Stimulated activated CD8-positive, alpha-beta memory T cell treated with anti-CD3 and anti-CD28 coated beads, Interleukin-2, amount 100 ng/mL, for 1 hour (primary cell): ENCODE measurements at regions not wholly inside any gene's neighbourhood (a gene's known extent, or its start where the extent isn't known, plus 50 kb on each side); places are given as distances from the start of the nearest gene placed in this dataset.
"Not testable (repeated sequence)": the region's sequence is repeated elsewhere in the genome, so short reads cannot be mapped to it uniquely, and the experiment has no call there.

Source experiments
- DNase-seq, 2 donors: peaks; one replicate each; pipeline ENCODE4 v3.0.0-alpha.2; 2020; ENCODE audit warnings: low read depth in 2 of 2

- DNase-seq = no peak
Observed at GRCh38 chr7:52592698-52593097, 442.7 kb upstream of the POM121L12 start.

- no peak for DNase-seq
Observed at GRCh38 chr7:52586704-52587103, 448.7 kb upstream of the POM121L12 start.

- no peak for DNase-seq
Observed at GRCh38 chr7:52584041-52584440, 451.4 kb upstream of the POM121L12 start.

- not testable (repeated sequence) for DNase-seq
Observed at GRCh38 chr7:52573141-52573540, 462.3 kb upstream of the POM121L12 start.

GRCh38 chr7:52571026-52571425 lies 464.4 kb upstream of the POM121L12 start:
- no peak for DNase-seq

- no peak for DNase-seq
Observed at GRCh38 chr7:52569151-52569550, 466.3 kb upstream of the POM121L12 start.

GRCh38 chr7:52565974-52566373 lies 469.5 kb upstream of the POM121L12 start:
- no peak for DNase-seq

GRCh38 chr7:52555805-52556204 lies 479.6 kb upstream of the POM121L12 start:
- no peak for DNase-seq

- DNase-seq = no peak
Observed at GRCh38 chr7:52547308-52547910, 488.0 kb upstream of the POM121L12 start.

- not testable (repeated sequence) for DNase-seq
Observed at GRCh38 chr7:52541198-52541765, 494.2 kb upstream of the POM121L12 start.

- no peak for DNase-seq
Observed at GRCh38 chr7:52540041-52540440, 495.4 kb upstream of the POM121L12 start.

GRCh38 chr7:52539414-52539813 lies 496.0 kb upstream of the POM121L12 start:
- no peak for DNase-seq

- no peak for DNase-seq
Observed at GRCh38 chr7:52537051-52537450, 498.4 kb upstream of the POM121L12 start.

GRCh38 chr7:52525772-52526341 lies 509.6 kb upstream of the POM121L12 start:
- DNase-seq = no peak

- DNase-seq = no peak
Observed at GRCh38 chr7:52518869-52519268, 516.6 kb upstream of the POM121L12 start.

- DNase-seq = no peak
Observed at GRCh38 chr7:52512656-52513055, 522.8 kb upstream of the POM121L12 start.

- DNase-seq = no peak
Observed at GRCh38 chr7:52507546-52508255, 527.7 kb upstream of the POM121L12 start.

- no peak for DNase-seq
Observed at GRCh38 chr7:52506325-52506724, 529.1 kb upstream of the POM121L12 start.

- no peak for DNase-seq
Observed at GRCh38 chr7:52504561-52504960, 530.9 kb upstream of the POM121L12 start.

GRCh38 chr7:52502281-52502680 lies 533.2 kb upstream of the POM121L12 start:
- DNase-seq = no peak

GRCh38 chr7:52501696-52502095 lies 533.7 kb upstream of the POM121L12 start:
- no peak for DNase-seq

- no peak for DNase-seq
Observed at GRCh38 chr7:52500841-52501240, 534.6 kb upstream of the POM121L12 start.

- DNase-seq = no peak
Observed at GRCh38 chr7:52498366-52498765, 537.1 kb upstream of the POM121L12 start.
